OCI-LY7 (cell line): ENCODE measurements at regions not wholly inside any gene's neighbourhood (a gene's known extent, or its start where the extent isn't known, plus 50 kb on each side); places are given as distances from the start of the nearest gene placed in this dataset.

Experiments
- BruUV-seq: library from RNA; stranded (reverse); fragments of 400-500 nt; replicated peaks from 2 replicates; lab custom pipeline; 2021; lab: Mats Ljungman, UMichigan
- CTCF ChIA-PET: fragments of 300-600 bp; sonication (Branson Sonifier 250); formaldehyde crosslinking; loops from one replicate; lab custom pipeline; 2022; ENCODE audit warnings: antibody characterized with exemption; ENCODE audit not compliant: unreplicated experiment; lab: Charles Lee
- POLR2A ChIA-PET: fragments of 300-600 bp; sonication (Branson Sonifier 250); formaldehyde crosslinking; loops from one replicate; lab custom pipeline; 2022; ENCODE audit warnings: antibody characterized with exemption; lab: Charles Lee
- DNase-seq: peaks from one replicate; pipeline ENCODE4 v3.0.0-alpha.2; 2015; ENCODE audit warnings: low spot score
- H2AFZ ChIP-seq: fragments of 200-600 bp; sonication (generic), shearing (Covaris generic); 2 replicates; pipeline ENCODE4 v1.6.1; 2014; ENCODE audit warnings: mild to moderate bottlenecking, antibody characterized with exemption, low read length, moderate library complexity
- H3K27ac ChIP-seq: fragments of 200-600 bp; sonication (generic); 2 replicates; pipeline ENCODE4 v1.5.1; 2014; ENCODE audit warnings: mixed run types, low read depth, mild to moderate bottlenecking, moderate library complexity, low read length, inconsistent platforms; ENCODE audit not compliant: poor library complexity, severe bottlenecking
- H3K36me3 ChIP-seq: fragments of 200-600 bp; sonication (generic); 2 replicates; pipeline ENCODE4 v1.6.1; 2014; ENCODE audit warnings: mild to moderate bottlenecking, antibody characterized with exemption, low read length, moderate library complexity, mixed read lengths; ENCODE audit not compliant: insufficient read depth
- H3K4me1 ChIP-seq: fragments of 200-600 bp; sonication (generic); 2 replicates; pipeline ENCODE4 v1.5.1; 2014; ENCODE audit warnings: mild to moderate bottlenecking, low read length; ENCODE audit not compliant: insufficient read depth, poor library complexity, severe bottlenecking
- H3K4me2 ChIP-seq: fragments of 200-600 bp; sonication (generic); 2 replicates; pipeline ENCODE4 v1.6.1; 2014; ENCODE audit warnings: mild to moderate bottlenecking, low read length
- H3K4me3 ChIP-seq: fragments of 200-600 bp; sonication (generic); 2 replicates; pipeline ENCODE4 v1.5.1; 2014; ENCODE audit warnings: mild to moderate bottlenecking, low read depth, low read length; ENCODE audit not compliant: poor library complexity, severe bottlenecking
- H3K79me2 ChIP-seq: fragments of 200-600 bp; sonication (generic); 2 replicates; pipeline ENCODE4 v1.6.1; 2016; ENCODE audit warnings: low read depth, mild to moderate bottlenecking, low read length, moderate library complexity, mixed read lengths; ENCODE audit not compliant: insufficient read depth
- H3K9me2 ChIP-seq: fragments of 200-600 bp; sonication (generic); 2 replicates; pipeline ENCODE4 v1.6.1; 2016; ENCODE audit warnings: mild to moderate bottlenecking, low read length, mixed read lengths; ENCODE audit not compliant: insufficient read depth
- H3K9me3 ChIP-seq: fragments of 200-600 bp; sonication (generic); 2 replicates; pipeline ENCODE4 v1.6.1; 2014; ENCODE audit warnings: mild to moderate bottlenecking, mixed run types, low read length, mixed read lengths
- H4K20me1 ChIP-seq: fragments of 200-600 bp; sonication (generic); 2 replicates; pipeline ENCODE4 v1.6.1; 2014; ENCODE audit warnings: mild to moderate bottlenecking, antibody characterized with exemption, low read length, moderate library complexity, mixed read lengths; ENCODE audit not compliant: insufficient read depth
- CTCF ChIP-seq: fragments of 200-600 bp; sonication (generic); conservative IDR thresholded peaks from 2 replicates; pipeline ENCODE4 v1.5.1; 2014; ENCODE audit warnings: mild to moderate bottlenecking, antibody characterized with exemption, low read length, moderate library complexity, mixed read lengths
- EZH2phosphoT487 ChIP-seq: fragments of 200-600 bp; sonication (generic); IDR thresholded peaks from 2 replicates; pipeline ENCODE4 v1.6.1; 2018; ENCODE audit warnings: low read depth, borderline replicate concordance, mild to moderate bottlenecking, mixed run types, antibody characterized with exemption, low read length, moderate library complexity, mixed read lengths
- intact Hi-C: fragments of 100-400 bp; cut with micrococcal nuclease; formaldehyde crosslinking; loops from one replicate; pipeline ENCODE4 v1.10.0; 2022; ENCODE audit not compliant: unreplicated experiment

- ChIA-PET CTCF (no interaction called here), POLR2A (no interaction called here)
- no peaks in the 10 kb centered on the region for H3K79me2 ChIP-seq
- no peak overlapping the region for H3K4me3 ChIP-seq
- no peak overlapping the region for H3K27ac ChIP-seq
- BruUV-seq, result no TSS peak
- peaks cover 2% of the 10 kb centered on the region for H3K9me3 ChIP-seq
- H3K9me2 ChIP-seq, result no peaks in the 10 kb centered on the region
- intact Hi-C loops, result no loop called here
- no peak overlapping the region for H2AFZ ChIP-seq
- no peaks in the 10 kb centered on the region for H4K20me1 ChIP-seq
- no peak for TF ChIP-seq EZH2phosphoT487
- TF ChIP-seq CTCF, result no peak
- H3K36me3 ChIP-seq, result no peaks in the 10 kb centered on the region
- H3K4me1 ChIP-seq, result no peaks in the 10 kb centered on the region
- no peak for DNase-seq
- no peak overlapping the region for H3K4me2 ChIP-seq
These were observed 140.7 kb downstream of the C9orf50 start for GRCh38 chr9:129480227-129480626.

- BruUV-seq, result no TSS peak
- Histone ChIP-seq H3K36me3 (no peaks in the 10 kb centered on the region), H2AFZ (no peak overlapping the region), H3K9me2 (no peaks in the 10 kb centered on the region), H3K4me1 (no peaks in the 10 kb centered on the region), H3K9me3 (peaks cover 7% of the 10 kb centered on the region), H4K20me1 (no peaks in the 10 kb centered on the region), H3K4me3 (no peak overlapping the region), H3K79me2 (no peaks in the 10 kb centered on the region), H3K4me2 (no peak overlapping the region), H3K27ac (no peak overlapping the region)
- intact Hi-C loops, result no loop called here
- POLR2A ChIA-PET, result no interaction called here
- CTCF ChIA-PET, result no interaction called here
- TF ChIP-seq EZH2phosphoT487 (no peak), CTCF (no peak)
- no peak for DNase-seq
These were observed 141.3 kb downstream of the C9orf50 start for GRCh38 chr9:129479631-129480011.

- Histone ChIP-seq H3K9me2 (no peaks in the 10 kb centered on the region), H3K79me2 (no peaks in the 10 kb centered on the region), H3K4me3 (no peak overlapping the region), H3K4me2 (no peak overlapping the region), H3K36me3 (no peaks in the 10 kb centered on the region), H4K20me1 (no peaks in the 10 kb centered on the region), H3K9me3 (peaks cover 7% of the 10 kb centered on the region), H3K4me1 (no peaks in the 10 kb centered on the region), H3K27ac (no peak overlapping the region), H2AFZ (no peak overlapping the region)
- intact Hi-C loops, result no loop called here
- TF ChIP-seq EZH2phosphoT487 (no peak), CTCF (no peak)
- BruUV-seq, result no TSS peak
- DNase-seq, result no peak
- ChIA-PET POLR2A (no interaction called here), CTCF (no interaction called here)
These were observed 141.8 kb downstream of the C9orf50 start for GRCh38 chr9:129478961-129479630.
